Inflammatory macrophage (primary cell): ENCODE measurements at regions not wholly inside any gene's neighbourhood (a gene's known extent, or its start where the extent isn't known, plus 50 kb on each side); places are given as distances from the start of the nearest gene placed in this dataset.
"Not testable (repeated sequence)": the region's sequence is repeated elsewhere in the genome, so short reads cannot be mapped to it uniquely, and the experiment has no call there.

ENCODE experiments used
- DNase-seq, 2 donors: peaks; one replicate each; pipeline ENCODE4 v3.0.0-alpha.2; 2020 to 2022

DNA sequence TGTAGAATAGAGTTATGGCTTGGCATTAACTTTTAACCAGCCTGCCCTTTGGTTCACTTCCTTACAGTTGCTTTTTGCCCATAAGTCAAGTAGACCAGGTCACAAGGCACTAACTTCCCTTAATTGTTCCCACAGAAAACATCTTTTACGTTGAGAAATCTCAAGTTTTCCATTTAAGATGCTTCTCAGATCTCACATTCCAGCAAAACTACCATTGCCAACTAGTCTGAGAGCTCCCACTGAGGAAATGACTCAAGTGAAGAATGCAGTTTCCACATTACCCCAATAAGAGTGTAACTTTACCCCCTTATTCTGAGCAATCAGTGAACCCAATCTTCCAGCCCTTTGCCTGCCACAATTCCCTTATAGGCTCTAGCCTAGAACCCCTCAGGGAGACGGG is 502.2 kb upstream of the OLFM3 start:
- DNase-seq, result no peak

DNA sequence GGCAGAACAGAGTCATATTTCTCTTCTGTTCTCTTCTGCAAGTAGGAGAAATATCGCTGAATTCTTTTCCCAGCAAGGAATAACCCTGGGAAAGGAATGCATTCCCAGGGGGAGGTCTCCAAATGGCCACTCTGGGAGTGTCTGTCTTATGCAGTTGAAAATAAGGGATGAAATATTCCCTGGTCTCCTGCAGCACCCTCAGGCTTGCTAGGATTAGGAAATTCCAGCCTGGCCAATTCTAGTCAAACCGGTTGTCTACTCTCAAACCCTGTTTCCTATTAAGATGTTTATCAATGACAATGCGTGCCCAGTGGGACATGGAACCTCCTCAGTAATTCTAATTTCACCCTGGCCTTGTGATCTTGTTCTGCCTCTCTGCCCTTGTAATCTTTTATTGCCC is 501.1 kb upstream of the OLFM3 start:
- DNase-seq, result not testable (repeated sequence)

- no peak for DNase-seq
These were observed 475.8 kb upstream of the OLFM3 start for GRCh38 chr1:102472520-102472919.

DNA sequence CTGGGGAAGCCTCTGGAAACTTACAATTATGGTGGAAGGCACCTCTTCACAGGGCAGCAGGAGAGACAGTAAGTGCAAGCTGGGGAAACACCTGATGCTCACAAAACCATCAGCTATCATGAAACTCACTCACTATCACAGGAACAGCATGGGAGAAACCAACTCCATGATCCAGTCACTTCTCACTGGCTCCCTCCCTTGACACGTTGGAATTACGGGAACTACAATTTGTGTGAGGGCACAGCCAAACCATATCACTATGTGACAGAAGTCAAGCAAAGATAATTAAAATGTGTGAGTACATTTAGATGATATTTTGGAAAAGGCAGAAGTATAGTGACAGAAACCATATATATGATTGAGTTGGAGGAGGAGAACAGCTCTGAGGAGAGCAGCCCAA is 474.0 kb upstream of the OLFM3 start:
- DNase-seq, result no peak

- no peak for DNase-seq
These were observed 469.8 kb upstream of the OLFM3 start for GRCh38 chr1:102466487-102466886.

- no peak for DNase-seq
These were observed 466.6 kb upstream of the OLFM3 start for GRCh38 chr1:102463328-102463727.

DNA sequence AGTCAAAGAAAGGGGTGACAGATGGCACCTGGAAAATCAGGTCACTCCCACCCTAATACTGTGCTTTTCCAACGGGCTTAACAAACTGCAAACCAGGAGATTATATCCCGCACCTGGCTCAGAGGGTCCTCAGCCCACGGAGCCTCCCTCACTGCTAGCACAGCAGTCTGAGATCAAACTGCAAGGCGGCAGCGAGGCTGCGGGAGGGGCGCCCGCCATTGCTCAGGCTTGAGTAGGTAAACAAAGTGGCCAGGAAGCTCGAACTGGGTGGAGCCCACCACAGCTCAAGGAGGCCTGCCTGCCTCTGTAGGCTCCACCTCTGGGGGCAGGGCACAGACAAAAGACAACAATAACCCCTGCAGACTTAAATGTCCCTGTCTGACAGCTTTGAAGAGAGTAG is 445.6 kb upstream of the OLFM3 start:
- not testable (repeated sequence) for DNase-seq

GRCh38 chr1:102435483-102435882 is 438.8 kb upstream of the OLFM3 start:
- DNase-seq, result no peak

- DNase-seq, result peak in 1 of 2 donors; percentile 4
These were observed 437.7 kb upstream of the OLFM3 start for GRCh38 chr1:102434421-102434820.

DNA sequence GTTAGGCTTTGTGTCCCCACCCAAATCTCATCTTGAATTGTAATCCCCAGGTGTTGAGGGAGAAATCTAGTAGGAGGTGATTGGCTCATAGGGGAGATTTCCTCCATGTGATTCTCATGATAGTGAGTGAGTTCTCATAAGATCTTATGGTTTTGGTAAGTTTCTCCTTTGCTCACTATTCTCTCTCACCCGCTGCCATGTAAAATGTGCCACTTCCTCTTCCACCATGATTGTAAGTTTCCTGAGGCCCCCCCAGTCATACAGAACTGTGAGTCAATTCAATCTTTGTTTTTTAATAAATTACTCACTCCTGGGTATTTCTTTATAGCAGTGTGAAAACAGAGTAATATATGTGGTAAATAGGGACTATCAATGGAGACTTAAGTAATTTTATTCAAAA is 434.5 kb upstream of the OLFM3 start:
- no peak for DNase-seq

DNA sequence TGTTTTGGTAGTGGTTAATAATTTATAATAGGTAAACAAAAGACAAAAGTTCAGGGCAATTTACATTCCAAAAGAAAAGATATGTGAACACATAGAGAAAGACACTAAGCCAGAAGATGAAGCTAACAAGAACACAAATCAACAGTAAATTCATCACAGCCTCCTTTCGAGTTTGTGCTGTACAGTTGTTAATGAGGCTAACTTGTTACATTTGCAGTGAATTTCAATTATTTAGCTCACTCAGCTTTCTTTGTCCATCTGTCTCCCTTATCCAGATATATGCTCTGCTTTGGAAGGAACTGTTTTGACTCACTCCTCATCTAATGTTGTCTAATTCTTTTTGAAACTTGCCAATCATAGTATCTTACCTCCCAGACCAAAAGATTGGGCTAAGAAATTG is 423.3 kb upstream of the OLFM3 start:
- DNase-seq, result no peak
